ENCODE measurements at regions not wholly inside any gene's neighbourhood (a gene's known extent, or its start where the extent isn't known, plus 50 kb on each side); places are given as distances from the start of the nearest gene placed in this dataset.

DNA sequence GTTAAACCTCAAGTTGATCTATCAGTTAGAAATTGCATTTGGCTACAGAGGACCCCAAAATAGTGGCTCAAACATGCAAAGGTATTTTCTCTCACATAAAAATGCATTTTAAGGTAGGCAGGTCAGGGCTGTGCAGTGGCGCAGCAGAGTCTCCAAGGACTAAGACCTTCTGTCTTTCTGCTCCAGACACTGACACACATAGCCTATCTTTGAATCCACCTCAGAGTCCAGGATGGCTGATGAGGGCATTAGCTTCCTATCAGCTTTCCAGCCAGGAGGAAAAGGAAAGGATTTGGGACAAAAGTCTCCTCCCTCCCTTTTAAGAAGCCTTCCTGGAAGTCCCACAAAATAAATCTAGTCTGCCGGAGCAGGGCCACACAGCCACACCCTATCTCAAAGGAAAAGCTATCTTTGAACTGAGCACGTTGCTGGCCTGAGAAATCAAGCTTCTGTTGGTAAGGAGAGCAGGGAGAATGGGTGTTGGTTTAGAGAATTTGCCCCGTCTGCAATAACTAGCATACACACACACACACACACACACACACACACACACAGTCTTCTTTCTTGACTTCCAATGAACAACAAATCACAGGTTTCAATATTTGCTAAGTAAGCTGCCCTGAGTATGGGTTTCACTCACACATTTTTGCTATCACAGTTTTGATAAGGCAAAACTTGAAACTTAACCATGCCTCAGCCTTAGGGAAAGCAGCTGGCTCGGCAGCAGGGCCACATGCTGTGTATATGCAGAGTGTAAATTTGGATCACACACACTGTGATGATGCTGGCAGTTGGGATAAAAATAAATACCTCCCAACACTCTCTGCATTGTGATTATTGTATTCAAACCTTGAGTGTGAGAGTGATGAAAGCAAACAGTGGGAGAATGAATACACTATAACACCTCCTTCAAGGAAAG, 116.6 kb upstream of the MAP3K1 start:
- TF ChIP-seq CTCF (IDR thresholded peaks at IDR 0.05): no peak
- Mint-ChIP-seq H3K27ac (no peak overlapping the region), H3K27me3 (no peaks in the 10 kb centered on the region), H3K4me1 (peaks cover 61% of the 10 kb centered on the region), H3K9me3 (no peaks in the 10 kb centered on the region), H3K4me3 (no peak overlapping the region), H3K36me3 (ENCODE audit: low read depth) (no peaks in the 10 kb centered on the region)
- DNase-seq: no peak
- no peak for ATAC-seq (ENCODE audit: low read depth)
- ChIA-PET CTCF (interaction anchor here (1.0 to 1.6 kb wide), 2 partner anchors 9 to 76 kb away, joined by 3 to 4 read pairs; no protein-coding TSS in a partner anchor), POLR2A (interaction anchor here (0.7 to 1.3 kb wide), 4 partner anchors 12 to 292 kb away, joined by 3 to 7 read pairs (median 4); no protein-coding TSS in a partner anchor)
- intact Hi-C loops (cut with micrococcal nuclease): no loop called here

DNA sequence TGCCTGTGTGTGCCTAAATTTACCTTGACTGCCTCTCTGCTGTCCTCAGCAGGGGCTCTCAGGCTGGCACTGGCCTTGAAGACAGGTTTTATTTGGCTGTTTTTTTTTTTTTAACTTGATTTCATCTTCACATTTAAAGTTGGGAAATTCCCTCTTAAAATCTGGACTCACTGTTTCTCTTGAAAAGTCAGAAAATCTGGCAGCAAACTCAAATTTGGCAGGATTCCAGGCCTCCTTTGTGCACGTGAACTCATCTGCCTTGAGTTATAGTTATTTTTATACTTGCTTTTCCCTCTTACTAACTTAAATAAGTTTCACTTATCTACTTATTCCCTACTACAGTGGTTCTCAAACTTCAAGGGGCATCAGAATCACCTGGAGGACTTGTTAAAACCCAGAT, 118.4 kb upstream of the MAP3K1 start:
- ATAC-seq (ENCODE audit: low read depth): no peak

DNA sequence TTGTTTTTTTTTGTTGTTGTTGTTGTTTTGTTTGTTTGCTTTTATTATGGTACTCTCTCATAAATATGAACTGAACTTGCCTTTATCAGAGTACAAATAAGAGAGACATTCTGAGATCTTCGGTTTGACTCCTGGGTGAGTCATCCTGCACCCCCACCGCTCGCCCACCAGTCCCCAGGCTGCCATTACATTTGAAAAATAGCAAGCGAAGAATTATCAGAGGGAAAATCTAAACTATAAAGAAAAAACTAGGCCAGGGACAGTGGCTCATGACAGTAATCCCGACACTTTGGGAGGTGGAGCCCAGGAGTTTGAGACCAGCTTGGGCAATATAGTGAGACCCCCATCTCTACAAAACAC, 122.1 kb upstream of the MAP3K1 start:
- H3K36me3 Mint-ChIP-seq (ENCODE audit: low read depth): no peaks in the 10 kb centered on the region
- no peaks in the 10 kb centered on the region for H3K27me3 Mint-ChIP-seq

More for the DNA sequence above, 118.4 kb upstream of the MAP3K1 start:
- Mint-ChIP-seq H3K9me3 (no peaks in the 10 kb centered on the region), H3K27ac (no peak overlapping the region), H3K4me3 (no peak overlapping the region), H3K4me1 (peaks cover 70% of the 10 kb centered on the region), H3K36me3 (ENCODE audit: low read depth) (no peaks in the 10 kb centered on the region), H3K27me3 (no peaks in the 10 kb centered on the region)
- no peak for DNase-seq
- TF ChIP-seq CTCF (IDR thresholded peaks at IDR 0.05): no peak
- POLR2A ChIA-PET: interaction anchor here (0.6 to 0.7 kb wide), 5 partner anchors 9 to 122 kb away, joined by 3 to 13 read pairs (median 4); no protein-coding TSS in a partner anchor
- CTCF ChIA-PET: no interaction called here
- intact Hi-C loops (cut with micrococcal nuclease): no loop called here

GRCh38 chr5:56692359-56693219, 122.8 kb upstream of the MAP3K1 start:
- ATAC-seq (ENCODE audit: low read depth): no peak
- DNase-seq: no peak
- intact Hi-C loops (cut with micrococcal nuclease): loop anchor here (2.0 kb wide), 1 partner anchor 14 kb away; no protein-coding TSS in a partner anchor

More for the DNA sequence above, 122.1 kb upstream of the MAP3K1 start:
- no peak for DNase-seq
- Mint-ChIP-seq H3K27ac (peak overlapping the region; percentile 61), H3K4me1 (peaks cover 79% of the 10 kb centered on the region), H3K9me3 (no peaks in the 10 kb centered on the region), H3K4me3 (no peak overlapping the region)
- no peak for TF ChIP-seq CTCF (IDR thresholded peaks at IDR 0.05)
- CTCF ChIA-PET: no interaction called here
- POLR2A ChIA-PET: no interaction called here
- no peak for ATAC-seq (ENCODE audit: low read depth)
- intact Hi-C loops (cut with micrococcal nuclease): loop anchor here (2.0 kb wide), 1 partner anchor 14 kb away; no protein-coding TSS in a partner anchor

More at GRCh38 chr5:56692359-56693219, 122.8 kb upstream of the MAP3K1 start:
- POLR2A ChIA-PET: interaction anchor here (0.8 kb wide), 1 partner anchor 15 kb away, joined by 3 read pairs; no protein-coding TSS in a partner anchor
- no peak for TF ChIP-seq CTCF (IDR thresholded peaks at IDR 0.05)
- peak overlapping the region; percentile 52 for H3K4me3 Mint-ChIP-seq
- H3K4me1 Mint-ChIP-seq: peaks cover 82% of the 10 kb centered on the region
- CTCF ChIA-PET: no interaction called here
- H3K9me3 Mint-ChIP-seq: no peaks in the 10 kb centered on the region
- no peaks in the 10 kb centered on the region for H3K27me3 Mint-ChIP-seq
- H3K36me3 Mint-ChIP-seq (ENCODE audit: low read depth): no peaks in the 10 kb centered on the region
- H3K27ac Mint-ChIP-seq: peak overlapping the region; percentile 64

Measured in activated B cell treated with CpG ODN at 0.5 μM for 24 hours (primary cell).